Sigmoid colon (tissue), 4 donors: ENCODE measurements at regions not wholly inside any gene's neighbourhood (a gene's known extent, or its start where the extent isn't known, plus 50 kb on each side); places are given as distances from the start of the nearest gene placed in this dataset.

Source experiments
- POLR2A ChIP-seq, 2 donors: fragments of 450-650 bp; IDR thresholded peaks; one replicate each; pipeline ENCODE4 v1.6.1; 2016; ENCODE audit warnings: antibody characterized with exemption in 2 of 2, mild to moderate bottlenecking in 2 of 2, moderate library complexity in 2 of 2
- POLR2AphosphoS5 ChIP-seq, 4 donors: sonication (generic); formaldehyde crosslinking; IDR thresholded peaks; one replicate each; pipeline ENCODE4 v1.6.1; 2017; ENCODE audit warnings: antibody characterized with exemption in 4 of 4
- TF ChIP-seq, protein P1 (sequence below), 4 experiments: fragments of 450-650 bp in 3 of 4; fragments of 200-600 bp in 1 of 4; IDR thresholded peaks; one replicate each; pipeline ENCODE4 v1.5.1; 2016 to 2019; ENCODE audit warnings: antibody characterized with exemption in 4 of 4, mild to moderate bottlenecking in 3 of 4, moderate library complexity in 2 of 4

DNA sequence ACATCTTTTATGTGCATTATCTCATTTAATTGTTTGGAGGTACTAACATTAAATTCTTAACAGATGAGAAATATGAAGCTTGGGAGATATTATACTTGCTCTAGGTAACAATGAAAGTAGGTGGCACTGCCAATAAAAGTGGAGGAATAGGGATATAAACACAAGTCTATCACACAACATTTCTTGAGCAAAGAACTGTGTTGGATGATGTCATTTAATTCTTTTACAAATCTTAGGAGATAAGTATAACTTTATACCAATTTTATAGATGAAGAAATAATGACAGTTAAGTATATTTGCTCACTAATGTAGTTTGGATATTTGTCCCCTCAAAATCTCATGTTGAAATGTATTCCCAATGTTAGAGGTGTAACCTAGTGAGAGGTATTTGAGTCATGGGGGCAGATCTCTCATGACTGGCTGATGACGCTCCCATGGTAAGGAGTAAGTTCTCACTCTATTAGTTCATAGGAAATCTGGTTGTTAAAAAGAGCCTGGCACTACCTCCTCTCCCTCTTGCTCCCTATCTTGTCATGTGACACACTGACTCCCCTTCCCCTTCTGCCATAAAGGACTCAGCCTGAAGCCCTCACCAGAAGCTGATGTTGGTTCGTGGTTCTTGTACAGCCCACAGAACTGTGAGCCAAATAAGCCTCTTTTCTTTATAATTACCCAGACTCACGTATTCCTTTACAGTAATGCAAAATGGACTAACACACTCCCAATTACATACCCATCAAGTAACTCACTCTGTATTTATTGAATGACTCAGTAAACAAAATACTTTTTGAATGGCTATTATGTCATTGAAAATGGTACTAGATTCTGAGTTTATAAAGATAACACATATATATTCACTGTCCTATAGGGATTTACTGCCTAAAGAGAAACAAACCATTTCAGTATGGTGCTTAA lies 146.8 kb upstream of the KITLG start:
- TF ChIP-seq, protein P1, sequence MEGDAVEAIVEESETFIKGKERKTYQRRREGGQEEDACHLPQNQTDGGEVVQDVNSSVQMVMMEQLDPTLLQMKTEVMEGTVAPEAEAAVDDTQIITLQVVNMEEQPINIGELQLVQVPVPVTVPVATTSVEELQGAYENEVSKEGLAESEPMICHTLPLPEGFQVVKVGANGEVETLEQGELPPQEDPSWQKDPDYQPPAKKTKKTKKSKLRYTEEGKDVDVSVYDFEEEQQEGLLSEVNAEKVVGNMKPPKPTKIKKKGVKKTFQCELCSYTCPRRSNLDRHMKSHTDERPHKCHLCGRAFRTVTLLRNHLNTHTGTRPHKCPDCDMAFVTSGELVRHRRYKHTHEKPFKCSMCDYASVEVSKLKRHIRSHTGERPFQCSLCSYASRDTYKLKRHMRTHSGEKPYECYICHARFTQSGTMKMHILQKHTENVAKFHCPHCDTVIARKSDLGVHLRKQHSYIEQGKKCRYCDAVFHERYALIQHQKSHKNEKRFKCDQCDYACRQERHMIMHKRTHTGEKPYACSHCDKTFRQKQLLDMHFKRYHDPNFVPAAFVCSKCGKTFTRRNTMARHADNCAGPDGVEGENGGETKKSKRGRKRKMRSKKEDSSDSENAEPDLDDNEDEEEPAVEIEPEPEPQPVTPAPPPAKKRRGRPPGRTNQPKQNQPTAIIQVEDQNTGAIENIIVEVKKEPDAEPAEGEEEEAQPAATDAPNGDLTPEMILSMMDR (IDR thresholded peaks at IDR 0.05), result no peak
- TF ChIP-seq POLR2A (IDR thresholded peaks at IDR 0.05) (no peak), POLR2AphosphoS5 (IDR thresholded peaks at IDR 0.05) (no peak)
